GM21528 (cell line): ENCODE measurements at regions not wholly inside any gene's neighbourhood (a gene's known extent, or its start where the extent isn't known, plus 50 kb on each side); places are given as distances from the start of the nearest gene placed in this dataset.
A peak's percentile ranks its signal among the peaks of the same experiment; 100 is the strongest.
"Not testable (repeated sequence)": the region's sequence is repeated elsewhere in the genome, so short reads cannot be mapped to it uniquely, and the experiment has no call there.

ENCODE experiments used
- ATAC-seq: cut with Tn5 transposase; IDR thresholded peaks from one replicate; pipeline ENCODE4 v1.9.1; 2021; ENCODE audit warnings: mild to moderate bottlenecking, moderate library complexity; ENCODE audit not compliant: unreplicated experiment, low FRiP score

DNA sequence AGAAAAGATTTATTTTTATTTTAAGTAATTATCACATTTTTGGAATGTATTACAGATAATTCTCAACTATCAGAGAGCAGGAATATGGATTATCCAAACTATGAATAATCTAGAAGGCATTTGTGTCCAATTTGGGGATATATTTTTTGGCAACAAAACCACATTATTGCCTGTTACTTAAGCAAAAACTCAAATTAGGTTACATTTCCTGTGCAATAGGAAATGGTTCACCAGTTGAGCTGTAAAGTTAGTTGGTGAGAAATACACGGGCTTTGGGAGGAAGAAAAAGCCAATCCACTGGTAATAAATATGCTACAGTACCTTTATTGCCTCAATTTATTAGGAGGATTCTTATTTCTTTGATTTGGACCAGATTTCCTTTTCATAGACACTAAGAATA is 1075.2 kb downstream of the PCDH9 start:
- ATAC-seq: no peak

DNA sequence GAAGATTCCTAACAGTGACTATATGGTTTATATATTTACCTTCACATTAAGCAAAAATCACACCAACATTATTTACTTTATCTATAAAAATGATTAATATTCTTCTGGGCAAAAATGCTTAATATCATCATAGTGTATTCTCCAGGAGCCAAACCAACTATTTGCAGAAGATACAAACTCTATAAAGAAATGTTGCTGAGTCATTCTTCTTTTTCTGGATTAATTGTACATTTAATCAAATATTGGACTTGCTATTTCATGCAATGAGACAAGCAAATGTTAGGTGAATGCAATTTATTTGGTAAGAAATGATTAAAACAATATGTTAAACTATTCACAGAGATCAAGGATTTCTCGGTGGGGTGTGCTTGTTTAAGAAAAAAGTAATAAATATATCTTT is 1075.8 kb downstream of the PCDH9 start:
- no peak for ATAC-seq

DNA sequence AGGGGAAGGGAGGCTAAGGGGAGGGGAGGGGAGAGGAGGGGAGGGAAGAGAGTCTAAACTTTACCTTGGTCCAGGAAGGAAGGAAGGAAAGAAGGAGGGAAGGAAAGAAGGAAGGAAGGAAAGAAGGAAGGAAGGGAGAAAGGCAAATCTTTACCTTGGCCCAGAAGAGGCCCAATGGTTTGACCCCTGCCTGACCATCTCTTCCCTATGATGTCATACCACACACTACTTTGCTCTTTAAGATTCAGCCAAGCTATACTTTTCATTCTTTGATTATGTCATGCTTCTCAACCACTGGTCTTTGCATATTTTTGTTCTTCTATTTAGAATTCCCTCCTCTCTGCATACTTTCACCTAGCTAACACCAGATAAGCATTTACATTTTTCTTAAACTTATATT is 1077.5 kb downstream of the PCDH9 start:
- ATAC-seq: no peak

DNA sequence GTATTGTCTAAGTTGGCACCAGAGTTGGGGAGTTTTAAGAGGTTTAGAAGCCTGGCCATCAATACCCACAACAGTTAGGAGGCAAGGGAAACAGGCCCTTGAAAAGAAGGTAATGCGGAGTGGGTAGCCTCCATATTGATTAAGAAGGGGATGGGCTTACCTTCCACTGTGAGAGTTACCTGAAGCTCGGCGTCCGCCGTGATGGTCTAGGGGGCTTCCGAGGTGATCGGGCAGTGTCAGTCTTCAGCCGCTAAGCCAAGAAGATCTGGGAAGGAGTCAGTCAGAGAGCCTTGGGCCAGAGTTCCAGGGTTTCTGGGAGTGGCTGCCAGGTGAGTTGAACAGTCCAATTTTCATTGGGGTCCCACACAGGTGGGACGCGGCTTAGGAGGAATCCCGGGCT is 1085.8 kb downstream of the PCDH9 start:
- ATAC-seq: not testable (repeated sequence)

DNA sequence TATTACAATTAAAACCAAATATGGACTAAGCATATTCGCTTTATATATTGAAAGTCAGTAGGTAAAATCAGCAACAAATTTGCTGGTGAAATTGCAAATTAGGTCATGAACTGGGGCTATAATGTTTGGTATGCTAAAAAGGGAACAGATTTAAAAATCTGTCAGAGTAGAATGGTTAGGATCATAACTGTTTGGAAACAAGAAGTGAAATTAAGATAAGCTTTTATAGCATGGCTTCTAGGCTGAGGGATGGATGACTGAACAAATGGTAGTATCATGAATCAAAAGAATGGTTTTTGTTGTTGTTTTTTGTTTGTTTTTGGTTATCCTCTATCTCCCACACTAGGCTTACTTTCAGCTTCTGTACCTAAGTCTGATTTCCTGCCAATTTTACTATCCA is 1090.4 kb downstream of the PCDH9 start:
- ATAC-seq: peak; percentile 29

DNA sequence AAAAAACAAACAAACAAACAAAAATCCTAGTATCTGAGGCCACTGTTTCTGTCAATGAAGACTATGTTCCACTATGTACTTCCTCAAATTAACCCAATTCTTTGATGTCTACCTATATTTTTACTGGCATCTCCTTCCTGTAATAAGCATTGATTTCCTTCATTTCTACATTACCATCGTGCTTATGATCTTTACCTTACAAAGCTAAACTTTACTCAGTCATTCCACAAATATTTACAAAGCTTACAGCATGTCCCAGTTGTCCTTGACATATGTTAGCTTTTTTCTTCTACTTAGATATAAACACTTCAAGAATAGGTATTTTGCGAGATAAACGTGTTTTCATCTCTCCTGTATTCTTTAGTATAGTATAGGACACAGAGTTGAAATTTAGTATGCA is 1090.9 kb downstream of the PCDH9 start:
- no peak for ATAC-seq

DNA sequence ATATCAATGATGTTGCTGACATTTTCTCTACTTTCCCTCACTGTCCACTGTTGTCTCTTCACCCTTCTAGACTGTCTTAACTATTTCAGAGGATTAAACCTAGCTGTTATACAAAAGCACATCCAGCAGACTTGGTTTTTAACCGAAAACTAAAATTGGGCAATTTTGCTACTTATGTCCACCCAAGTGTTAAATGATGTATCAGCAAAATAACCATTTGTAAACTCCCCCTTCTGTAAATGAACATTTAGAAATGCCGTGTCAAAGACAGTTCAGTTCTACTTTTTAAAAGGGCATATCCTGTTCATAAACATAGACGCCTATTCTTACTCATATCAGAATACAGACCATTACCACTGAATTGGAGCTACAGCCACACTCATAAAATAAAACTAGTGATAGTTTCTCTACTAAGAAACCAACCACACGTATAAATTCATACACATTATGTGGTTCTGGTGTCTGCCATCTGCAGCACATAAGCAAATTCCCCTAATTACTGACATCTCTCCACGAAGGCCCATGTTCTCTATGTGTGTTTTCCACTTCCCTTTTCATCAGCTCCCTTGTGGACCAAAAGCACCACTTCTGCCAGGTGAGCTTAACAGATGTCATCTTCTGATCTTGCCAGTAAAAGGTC is 1091.8 kb downstream of the PCDH9 start:
- ATAC-seq: peak; percentile 94

DNA sequence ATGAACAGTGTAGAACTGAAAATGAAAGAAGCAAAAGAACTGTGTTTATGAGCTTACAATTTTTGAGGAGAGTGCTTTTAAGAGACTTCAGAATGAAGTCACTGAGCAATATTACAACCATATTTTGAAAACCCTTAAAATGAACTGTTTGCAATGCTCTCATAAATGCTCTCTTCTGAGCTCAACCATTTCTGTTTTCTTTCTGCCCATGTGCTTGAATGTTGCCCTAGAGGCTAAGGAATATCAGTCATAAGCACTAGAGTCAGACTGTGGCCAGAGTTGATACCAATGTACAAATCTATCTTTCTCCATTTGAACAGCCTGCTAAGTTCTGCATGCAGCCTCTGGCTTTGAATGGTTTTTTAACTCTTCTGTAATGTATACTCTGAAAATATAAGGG is 1092.8 kb downstream of the PCDH9 start:
- ATAC-seq: peak; percentile 21

DNA sequence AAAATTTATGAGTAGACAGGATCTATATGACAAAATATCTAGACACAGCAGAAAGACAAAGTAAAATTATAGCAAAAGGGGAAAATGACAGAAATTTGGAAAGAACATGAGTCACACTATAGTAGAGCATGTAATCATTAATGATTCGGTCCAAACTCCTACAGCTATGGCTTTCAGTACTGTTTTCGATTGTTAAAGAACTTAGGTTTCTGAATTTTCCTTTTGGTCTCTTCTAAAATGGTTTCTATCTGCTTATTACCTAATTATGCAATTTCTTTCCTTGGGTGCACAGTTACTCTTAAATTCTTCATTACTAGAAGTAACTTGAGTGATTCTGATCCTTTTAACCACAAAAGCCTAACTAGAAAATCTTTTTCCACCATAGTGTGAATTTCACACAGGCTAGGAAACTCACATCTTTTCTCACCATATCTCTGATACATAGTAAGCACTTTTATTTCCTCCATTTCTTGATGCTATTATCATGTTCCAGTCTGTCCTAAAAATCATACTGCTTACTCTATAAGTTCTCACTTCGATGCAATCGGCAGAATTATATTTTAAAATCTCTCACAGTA is 1101.4 kb downstream of the PCDH9 start:
- peak; percentile 94 for ATAC-seq

DNA sequence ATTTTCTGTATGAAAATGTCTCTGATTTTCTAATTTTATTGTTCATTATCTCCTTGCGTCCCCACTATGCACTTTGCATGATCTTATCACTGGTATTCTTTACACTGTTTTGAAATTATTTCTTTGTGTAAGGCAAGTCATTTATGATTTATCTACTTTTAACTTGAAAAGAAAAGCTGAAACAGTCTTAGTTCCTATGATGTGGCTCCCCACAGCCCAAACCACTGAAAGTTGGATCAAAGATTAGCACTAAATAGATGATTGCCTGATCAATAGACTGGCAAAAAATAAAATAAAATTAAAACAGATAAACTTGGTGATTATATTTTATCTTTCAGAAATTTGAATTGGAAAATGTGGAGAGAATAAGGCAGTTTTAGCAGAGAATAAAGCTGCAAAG is 1101.9 kb downstream of the PCDH9 start:
- ATAC-seq: peak; percentile 38

DNA sequence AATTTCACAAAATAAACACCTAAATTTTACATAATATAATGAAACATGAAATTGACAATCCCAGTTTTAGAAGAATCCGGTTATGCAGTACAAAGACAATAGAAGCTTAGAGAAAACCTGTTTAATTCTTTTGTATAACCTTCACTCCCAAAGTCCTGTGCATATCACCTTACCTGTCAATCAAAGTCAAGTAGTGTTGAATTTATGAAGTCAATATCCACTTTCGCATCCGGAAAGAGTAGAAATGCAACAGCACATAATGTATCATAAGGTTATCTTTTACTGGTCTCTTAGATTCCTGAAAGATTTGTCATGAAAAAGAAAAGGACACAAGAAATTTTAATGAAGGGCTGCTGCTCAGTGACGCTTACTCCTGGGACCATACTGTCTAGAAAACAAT is 1112.6 kb downstream of the PCDH9 start:
- ATAC-seq: no peak

DNA sequence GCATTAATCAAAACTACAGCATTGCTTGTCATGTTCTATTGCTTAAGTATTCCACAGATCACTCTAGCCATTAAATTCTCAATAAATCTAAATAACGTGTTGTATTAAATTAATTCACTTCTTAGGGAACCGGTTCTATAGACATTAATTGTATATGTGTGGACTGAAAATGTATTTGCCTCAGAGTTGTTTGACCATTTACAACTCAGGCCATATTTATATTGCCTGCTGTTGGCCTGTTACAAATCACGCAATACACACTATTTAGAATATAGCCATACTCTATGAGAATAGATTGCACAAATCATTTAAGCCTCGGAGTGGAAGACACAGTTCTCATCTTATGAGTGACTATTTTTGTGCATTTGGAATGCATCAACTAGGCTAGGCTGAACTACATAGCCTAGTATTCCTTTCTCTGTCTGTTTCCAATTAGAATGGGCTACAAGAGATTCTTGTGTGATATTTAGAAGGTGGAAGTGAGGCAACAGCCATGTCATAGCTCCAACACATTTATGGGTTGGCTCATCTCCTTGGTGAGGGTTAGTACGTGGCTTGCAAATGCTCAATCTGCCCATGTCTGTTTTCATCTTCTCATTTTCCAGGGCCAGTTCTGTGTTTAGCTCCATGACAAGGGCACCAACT is 1116.1 kb downstream of the PCDH9 start:
- ATAC-seq: no peak

DNA sequence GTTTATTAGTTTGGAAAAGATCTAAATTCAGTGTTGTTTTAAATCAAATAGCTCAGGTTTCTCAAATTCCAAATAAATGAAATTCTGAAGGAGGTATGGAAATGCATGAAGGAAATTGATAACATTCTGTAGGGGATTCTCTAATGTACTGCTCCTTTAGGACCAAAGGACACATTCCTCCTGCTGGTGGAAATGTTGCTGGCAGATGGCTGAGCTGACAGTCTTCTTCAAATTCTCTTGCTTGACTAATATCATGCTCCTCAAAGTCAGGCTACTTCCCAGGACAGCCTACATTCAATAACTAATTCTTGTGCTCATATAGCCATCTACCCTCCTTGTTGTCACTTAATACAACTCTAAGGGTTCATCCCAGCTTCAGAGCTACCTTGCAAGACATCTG is 1118.5 kb downstream of the PCDH9 start:
- no peak for ATAC-seq

DNA sequence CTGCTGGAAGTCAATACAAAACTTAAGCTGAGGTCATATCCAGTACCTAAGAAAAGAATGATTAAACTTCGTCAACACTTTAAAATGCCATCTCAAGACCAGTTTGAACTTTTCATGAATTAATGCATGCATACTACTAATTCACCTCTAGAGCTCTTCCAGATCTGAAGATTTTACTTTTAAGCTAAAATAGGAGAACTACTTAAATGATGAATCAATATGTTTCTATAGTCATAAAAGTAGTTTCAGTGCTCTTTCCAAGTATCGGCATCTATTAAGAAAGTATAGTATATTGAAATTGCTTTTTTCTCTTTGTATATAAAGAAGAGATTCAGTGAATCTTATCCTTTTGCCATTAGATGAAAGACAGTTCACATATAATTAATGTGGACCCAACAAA is 1123.9 kb downstream of the PCDH9 start:
- no peak for ATAC-seq

DNA sequence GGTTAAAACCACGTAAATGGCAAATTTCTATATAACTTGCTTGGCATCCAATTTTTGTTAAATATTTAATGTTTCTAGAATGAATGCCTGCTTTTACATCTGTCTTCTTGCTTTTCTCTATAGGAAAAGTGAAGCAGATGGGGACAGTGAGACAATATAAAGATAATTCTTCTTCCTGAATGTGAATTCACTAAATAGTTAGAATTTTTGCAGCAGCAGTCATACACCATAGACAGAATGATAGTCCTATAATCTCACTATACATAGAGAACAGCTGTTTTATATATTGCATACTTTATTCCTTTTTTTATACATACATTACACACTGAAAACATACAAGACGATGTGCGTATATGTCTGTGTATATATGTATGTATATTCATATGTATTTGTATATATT is 1127.3 kb downstream of the PCDH9 start:
- ATAC-seq: no peak

DNA sequence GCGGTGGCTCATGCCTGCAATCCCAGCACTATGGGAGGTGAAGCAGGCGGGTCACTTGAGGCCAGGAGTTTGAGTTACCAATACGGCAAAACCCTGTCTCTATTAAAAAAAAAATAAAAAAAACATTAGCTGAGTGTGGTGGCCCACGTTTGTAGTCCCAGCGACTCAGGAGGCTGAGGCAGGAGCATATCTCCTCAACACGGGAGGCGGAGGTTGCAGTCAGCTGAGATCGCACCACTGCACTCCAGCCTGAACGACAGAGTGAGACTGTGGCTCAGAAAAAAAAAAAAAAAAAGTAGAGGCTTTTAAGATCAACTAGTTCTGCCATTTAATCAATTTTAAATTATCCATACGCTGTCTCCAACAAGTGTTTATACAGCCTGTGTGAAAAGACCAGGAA is 1130.3 kb downstream of the PCDH9 start:
- no peak for ATAC-seq

DNA sequence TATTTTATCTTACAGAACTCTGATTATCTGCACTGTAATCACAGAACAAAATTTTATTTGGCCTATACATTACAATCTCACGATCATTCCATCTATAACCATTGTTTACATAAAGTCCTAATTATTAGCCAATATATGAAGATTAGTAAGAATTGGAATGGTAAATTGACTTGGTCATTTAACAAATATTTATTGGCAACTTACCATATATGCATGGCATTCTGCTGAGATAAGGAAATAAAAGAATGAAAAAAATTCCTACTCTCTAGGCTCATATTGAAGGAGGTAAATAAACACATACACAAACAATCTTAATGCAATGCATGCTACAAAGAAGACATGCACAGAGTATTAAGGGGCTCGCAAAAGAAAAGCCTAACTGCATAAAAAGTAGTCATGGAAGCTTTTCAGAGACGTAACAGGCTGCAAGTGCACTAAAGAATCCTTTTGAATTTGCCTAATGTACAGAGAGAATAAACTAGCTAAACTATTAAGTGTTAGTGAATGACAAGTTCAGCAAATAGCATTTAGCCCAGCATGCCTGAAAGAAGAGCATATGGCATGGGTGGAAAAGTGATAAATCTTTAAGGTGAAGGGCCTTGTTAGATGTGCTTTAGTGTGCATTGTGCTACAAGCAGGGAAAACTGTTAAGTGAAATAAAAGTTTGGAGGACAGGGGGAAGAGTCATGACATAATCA is 1131.1 kb downstream of the PCDH9 start:
- ATAC-seq: no peak

DNA sequence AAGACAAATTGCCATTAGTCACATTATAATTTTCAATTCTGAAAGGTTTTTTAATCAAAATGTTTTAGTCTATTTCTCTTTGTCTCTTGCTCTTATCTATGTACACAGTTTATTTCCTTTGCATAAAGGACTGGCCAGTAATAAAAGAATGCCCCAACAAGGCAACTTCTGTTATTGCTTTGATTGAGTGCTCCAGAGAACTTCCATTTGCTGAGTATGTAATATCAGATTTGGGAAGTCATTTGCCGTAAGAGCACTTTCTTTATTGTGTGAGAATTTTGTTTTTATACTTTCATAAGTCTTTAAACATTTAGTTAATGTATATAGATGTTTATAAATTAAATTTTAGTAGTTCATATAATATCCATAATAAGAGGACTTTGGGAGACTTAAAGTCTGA is 1140.4 kb downstream of the PCDH9 start:
- ATAC-seq: no peak

DNA sequence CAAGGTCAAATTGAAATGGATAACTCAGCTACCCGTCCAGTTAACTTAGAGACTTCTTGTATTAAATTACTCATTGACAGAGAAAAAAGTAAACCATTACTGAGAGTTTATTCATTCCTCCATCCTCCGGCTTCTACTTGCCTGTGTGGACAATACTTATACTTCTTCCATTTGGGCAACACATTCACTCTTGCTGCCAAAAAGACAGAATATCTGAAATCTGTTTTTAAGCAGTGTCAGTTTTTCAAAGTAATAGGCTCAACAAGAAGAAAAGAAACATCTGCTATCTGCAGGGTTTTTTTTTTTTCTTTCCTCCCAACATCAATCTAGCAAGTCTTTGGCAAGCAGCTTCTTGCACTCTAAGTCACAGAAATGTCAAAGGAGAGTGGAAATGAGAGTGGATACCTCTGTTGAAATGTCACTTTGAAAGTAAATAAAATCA is 1142.8 kb downstream of the PCDH9 start:
- ATAC-seq: no peak

DNA sequence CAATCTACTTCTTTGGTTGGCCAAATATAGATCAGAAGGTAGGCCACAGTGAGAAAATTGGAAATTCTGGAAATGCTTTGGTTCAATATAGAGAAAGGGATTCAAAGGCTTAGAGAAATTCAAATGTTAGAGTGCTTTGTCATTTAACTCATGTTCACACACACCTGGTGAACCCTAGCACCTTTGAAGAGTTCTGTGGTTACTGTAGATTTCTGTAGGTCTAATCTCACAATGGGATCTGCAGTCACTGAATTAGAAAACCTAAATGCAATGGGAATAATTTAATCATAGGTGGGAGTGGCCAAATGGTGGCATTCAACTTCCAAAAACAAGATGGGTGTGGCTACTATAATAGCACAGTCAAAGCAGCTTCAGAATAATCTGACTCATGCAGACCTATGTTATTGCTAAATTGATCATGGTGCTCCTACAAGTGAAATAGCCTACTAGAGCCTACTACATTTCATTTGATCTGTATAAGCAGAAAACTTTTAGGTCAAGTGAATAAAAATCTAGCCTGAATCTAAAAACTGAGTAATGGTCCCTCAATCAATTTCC is 1152.9 kb downstream of the PCDH9 start:
- ATAC-seq: no peak

DNA sequence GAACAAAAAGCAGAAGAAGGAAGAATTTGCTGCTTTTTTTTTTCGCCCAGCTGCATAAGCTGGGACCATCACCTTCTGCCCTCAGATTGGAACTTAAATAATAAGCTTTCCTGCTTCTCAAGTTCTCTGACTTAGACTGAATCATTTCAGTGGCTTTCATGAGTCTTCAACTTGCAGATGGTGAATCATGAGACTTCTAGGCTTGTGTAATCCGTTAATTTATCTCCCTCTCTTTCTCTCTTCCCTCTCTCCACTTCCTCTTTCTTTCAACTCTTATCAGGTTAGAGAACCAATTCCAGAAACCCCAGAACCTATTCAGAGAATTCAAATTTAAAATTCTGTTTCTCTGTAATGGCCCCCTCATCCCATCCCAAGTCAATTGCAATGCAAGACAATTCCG is 1153.7 kb downstream of the PCDH9 start:
- no peak for ATAC-seq
